GM18858 (cell line): ENCODE measurements at regions not wholly inside any gene's neighbourhood (a gene's known extent, or its start where the extent isn't known, plus 50 kb on each side); places are given as distances from the start of the nearest gene placed in this dataset.

ENCODE experiments used
- ATAC-seq: cut with Tn5 transposase; IDR thresholded peaks from one replicate; pipeline ENCODE4 v1.9.1; 2021; ENCODE audit not compliant: unreplicated experiment

DNA sequence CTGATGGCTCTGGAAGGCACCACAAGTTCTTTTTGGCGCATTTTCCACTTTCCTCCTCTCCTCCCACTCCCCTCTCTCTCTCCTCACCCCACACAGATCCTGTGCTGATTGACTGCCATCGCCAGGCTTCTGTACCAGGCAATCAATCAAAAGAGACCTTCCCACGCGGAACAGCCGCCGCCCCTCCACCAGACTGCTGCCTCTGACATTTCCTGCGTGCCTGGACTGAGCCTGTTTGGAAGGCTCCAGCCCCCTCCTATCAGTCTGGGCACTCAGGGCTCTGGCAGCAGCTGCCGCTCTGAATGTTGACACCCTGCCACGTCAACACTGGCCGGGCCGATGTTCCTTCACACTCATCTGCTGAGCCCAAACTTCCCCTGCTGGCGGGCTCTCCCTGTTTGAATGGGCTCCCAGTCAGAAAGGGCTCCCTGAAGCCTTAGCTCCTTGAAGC lies 467.7 kb downstream of the EPHA4 start:
- ATAC-seq, result no peak

DNA sequence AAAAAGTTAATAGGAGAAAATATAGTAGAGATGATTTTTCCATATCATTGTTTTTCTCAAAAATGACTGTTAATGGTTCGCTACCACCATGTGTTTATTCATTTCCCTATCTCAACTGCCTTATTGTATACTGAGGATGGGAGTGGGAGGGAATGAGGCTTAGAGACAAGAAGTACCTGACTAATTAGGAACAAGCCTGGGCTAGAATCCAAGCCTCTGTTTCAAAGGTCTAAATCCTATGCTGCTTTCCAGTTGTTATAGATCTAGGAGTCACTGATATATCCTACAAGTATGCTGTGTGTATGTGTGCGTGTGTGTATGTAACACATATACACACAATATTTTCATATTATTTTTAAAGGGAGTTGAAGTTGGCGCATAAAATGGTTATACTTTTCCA lies 465.9 kb downstream of the EPHA4 start:
- no peak for ATAC-seq

DNA sequence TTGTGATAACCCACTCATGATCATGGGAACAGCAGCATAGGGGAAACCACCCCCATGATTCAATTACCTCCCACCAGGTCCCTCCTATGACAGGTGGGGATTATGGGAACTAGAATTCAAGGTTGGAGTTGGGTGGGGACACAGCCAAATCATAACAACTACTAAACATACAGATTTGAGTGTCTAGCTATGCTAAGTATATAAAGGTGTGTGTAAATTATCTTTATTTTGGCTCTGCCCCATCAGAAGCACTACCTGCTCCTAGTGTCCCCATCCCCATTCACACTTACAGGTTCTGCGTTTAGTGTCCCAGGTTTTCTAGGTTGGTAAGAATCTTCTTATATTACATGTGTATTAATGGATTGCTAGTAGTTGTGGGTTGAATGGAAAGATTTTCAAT lies 464.7 kb downstream of the EPHA4 start:
- no peak for ATAC-seq

DNA sequence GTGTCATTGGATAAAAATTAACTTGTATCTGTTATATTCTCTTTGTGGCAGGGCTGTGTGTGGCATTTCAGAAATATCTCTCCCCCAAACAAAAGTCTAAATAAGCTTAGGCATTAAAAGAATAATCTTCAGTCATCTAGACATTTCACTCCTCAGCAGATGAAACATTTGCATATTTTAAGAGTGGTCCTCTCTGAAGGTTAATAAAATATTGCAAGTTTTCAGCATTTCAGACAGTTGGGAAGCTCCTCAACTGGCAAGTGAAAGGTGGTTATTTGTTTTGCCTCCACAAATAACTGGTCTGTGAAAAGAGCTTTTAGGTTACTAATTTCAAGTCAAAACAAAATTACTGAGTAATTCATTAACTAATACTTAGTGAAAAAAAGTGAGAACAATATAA lies 462.6 kb downstream of the EPHA4 start:
- ATAC-seq, result no peak

DNA sequence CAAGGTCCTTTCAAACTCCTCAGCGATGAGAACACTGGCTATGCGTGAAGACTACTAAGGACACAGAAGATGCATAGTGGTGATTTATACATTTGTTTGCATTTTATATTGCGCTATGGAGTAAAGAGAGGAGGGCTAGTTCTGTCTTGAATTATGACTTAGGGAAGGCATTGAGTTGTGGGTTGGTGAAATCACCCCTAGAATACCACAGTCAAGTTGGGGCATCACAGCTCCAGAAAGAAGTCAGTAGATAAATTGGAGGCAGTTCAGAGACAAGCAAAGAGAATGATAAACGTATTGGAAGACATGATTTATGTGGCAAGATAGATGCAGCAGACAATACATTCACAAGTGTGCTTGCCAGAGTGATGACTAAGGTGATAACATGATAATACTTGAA lies 460.4 kb downstream of the EPHA4 start:
- ATAC-seq, result no peak

DNA sequence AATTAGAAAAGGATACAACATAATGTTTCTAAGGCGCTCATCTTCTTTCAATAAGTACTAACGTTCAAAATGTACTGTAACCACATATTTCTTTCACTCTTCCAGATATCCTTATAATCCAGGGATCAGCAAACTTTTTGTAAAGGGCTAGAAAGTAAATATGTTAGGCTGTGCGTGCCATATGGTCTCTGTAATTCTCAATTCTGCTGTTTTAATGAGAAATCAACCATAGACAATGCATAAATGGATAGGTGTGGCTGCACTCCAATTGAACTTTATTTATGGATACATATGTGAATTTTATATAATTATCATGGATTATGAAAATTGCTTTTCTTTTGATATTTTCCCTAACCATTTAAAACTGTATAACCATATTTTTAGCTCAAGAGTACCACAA lies 459.4 kb downstream of the EPHA4 start:
- ATAC-seq, result no peak

DNA sequence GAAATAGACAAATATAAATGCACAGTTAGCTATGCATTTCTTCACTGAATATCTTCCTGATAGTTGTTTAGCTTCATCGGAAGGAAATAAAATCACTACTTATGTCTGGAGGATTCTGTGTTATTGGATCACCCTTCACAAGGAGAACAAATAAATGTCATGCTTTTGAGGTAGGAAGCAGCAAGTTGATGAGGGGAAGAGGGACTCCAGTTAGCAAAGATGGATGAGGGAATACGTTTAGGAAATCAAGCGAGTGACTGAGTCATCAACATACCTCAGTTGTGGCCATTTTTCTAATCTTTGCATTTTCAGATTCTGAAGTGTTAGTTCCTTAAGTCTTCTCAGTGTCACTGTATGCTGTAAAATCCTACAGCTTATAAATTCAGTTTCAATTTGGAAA lies 456.2 kb downstream of the EPHA4 start:
- ATAC-seq, result no peak

DNA sequence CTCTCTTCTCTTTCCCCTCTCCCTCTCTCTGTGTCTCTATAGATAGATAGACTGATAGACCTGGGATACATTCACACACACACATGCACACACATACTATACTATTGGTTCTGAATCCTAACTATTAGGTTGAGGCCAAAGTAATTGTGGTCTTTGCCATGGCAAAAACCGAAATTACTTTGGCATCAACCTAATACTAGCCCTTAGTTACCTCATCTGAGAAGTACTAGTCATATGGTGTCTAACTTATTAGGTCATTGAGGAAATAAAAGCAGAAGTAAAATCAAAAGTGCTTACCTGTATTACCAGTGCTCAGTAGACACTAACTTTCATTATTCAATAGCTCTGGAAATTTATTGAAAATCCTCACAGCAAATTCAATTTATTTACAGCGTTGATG lies 451.5 kb downstream of the EPHA4 start:
- no peak for ATAC-seq

DNA sequence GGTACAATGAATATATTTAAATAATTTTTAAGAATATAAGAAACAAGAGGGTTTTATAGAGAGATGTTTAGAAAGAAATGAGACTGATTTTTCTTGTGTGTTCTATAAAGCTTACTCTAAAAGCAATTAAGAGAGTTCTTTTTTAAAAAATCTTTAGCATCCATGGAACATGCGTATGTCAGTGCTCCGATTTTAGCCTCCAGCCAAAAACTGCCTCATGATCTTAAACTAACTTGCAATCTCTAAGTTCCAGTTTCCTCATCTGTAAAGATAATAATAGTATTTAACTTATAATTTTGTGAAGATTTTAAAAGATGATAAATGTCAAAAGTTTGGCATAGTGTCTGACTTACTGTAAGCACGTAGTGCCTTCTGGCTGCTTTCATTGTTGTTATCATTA lies 448.7 kb downstream of the EPHA4 start:
- ATAC-seq, result no peak

DNA sequence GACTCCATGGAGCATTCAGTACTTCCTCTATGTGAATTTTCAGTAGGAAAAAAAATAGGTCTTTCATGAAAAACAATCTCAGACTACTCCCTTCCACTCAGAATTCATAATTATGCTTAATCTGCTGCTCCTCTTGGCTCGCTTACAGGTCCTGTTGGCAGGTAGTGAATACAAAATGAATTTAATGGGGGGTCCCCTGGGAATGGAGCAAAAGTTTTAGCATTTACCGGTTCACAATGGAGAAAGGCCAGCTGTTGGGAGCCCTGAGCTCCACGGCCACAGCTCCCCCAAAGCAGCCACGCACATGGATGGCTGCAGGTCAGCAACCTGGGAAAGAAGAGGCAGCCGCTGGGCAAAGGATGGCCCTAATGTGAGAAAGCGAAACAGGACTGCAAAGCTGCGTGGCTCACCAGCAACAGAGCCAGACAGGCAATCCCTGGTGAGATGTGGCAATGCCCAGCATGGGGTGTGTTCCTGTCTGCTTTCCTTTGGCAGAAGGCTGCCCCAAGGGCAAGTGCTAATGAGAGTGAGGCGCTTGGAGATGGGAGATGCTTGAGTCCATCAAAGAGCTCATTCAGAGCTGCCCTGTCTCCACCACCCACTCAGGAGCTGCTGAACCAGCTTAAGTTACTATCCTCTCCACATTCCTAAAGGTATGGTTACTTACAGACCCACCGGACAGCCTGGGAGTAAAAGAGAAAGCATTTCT lies 447.4 kb downstream of the EPHA4 start:
- no peak for ATAC-seq

DNA sequence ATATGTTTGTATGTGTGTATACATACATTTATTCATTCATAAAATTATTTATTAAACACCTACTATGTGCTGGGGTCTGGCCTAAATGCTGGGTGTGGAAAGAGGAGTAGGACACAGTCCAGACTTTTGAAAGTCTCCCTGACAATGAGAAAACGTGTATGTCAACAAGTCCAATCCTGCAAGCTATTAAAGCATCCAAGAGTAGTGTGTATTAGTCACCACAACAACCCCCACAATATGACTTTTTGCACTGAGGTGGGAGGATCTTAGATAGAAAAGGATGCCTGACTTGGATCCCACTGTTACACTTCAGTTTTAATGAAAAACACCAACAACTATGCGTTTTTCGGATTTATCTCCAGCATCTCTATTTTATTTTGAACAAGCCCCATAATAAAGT lies 446.4 kb downstream of the EPHA4 start:
- ATAC-seq, result no peak

DNA sequence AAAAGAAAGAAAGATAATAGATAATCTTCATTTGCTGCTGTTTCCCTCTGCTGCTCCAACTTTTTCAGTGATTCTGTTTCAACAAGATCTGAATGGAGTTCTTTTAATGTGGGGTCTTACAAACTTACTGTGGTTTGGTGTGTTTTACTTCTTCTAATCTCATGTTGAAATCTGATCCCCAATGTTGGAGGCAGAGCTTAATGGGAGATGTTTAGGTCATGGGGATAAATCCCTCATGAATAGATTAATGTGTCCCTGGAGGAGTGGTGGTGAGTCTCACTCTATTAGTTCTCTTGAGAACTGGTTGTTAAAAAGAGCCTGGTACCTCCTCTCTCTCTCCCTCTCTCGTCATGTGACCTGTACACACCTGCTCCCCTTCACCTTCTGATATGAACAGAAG lies 442.4 kb downstream of the EPHA4 start:
- no peak for ATAC-seq

DNA sequence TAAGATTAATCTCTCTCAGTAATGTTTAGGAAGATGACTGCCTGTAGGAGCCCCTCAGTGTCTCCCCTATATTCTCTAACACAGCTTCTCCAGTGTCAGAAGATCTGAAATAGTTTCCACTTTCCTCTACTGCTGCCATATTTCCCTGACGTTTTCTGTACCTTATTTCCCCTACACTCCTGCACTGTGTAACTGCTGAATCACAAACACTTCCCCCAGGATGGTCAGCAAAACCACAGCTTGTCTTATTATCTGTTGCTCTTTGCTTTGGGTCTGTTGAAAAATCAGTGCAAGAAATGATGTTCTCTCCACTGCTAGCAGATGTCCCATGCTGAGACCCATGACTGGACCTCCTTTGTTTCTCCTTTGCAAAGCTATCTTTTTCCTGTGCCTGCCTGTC lies 441.7 kb downstream of the EPHA4 start:
- ATAC-seq, result no peak

DNA sequence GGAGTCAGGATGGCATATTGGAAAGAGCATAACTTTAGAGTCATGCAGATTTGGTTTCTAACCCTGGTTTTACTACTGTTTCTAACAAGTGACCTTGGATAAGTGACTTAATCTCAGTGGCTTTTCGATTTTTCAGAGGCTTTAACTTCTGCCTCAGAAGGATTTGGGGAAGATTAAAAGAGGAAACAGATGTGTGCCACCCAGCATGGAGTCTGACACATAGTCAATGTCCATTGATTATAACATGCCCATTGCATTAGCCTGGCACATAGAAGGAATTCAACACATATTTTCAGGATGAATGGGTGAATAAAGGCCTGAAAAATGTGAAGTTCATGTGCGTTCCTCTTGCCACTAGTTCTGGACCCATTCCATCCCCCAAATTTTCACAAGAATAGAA lies 438.2 kb downstream of the EPHA4 start:
- no peak for ATAC-seq

DNA sequence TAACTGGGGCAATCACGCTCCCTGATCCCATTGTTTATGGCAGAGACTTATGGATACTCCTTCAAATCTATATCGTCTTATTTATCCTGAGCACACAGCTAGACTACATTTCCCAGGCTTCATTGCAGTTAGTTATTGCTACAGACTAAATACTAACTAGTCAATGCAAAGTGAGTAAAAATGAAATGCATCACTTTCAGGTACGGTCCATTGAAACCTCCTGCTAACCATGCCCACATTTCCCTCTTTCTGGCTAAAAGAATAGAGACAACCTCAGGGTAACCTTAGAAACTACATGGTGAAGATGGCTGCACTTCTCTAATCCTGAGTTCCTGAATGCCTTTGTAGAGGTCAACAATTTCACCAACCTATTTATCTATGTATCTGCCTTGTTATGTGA lies 437.4 kb downstream of the EPHA4 start:
- ATAC-seq, result no peak

DNA sequence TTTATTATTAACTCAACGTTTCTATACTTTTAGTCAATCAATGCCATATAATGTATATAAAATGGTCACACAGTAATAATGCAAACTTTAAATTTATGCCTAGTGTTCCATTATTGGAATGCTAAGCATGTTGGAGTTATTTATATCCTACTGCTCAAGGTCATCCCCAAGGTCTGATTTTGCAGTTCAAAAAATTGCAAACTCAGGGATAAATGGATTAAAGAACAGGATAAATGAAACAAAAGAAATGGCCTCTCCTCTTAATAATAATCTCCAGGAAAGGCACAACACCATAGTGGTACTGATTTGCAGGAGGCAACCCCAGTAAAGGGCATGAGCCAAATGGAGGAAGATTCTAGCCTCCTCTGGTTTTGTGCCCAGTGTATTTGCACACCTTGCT lies 436.4 kb downstream of the EPHA4 start:
- ATAC-seq, result no peak

DNA sequence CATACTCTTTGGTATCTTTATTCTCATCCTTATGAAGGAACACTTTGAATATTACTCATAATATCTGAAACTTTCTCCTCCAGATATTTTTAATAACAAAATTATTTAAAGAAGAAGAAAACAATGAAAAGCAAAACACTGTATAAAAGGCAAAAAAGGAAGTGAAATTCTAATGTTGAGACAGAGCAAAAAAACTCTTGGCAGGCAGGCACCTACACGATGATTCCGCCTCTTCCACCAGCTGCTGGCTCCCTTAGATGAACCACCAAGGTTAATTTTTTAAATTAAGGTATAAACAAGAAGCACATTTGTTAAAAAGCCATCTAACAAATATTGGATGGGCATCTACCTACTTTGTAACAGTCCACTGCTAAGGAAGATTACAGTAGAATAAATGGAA lies 434.7 kb downstream of the EPHA4 start:
- ATAC-seq, result no peak

DNA sequence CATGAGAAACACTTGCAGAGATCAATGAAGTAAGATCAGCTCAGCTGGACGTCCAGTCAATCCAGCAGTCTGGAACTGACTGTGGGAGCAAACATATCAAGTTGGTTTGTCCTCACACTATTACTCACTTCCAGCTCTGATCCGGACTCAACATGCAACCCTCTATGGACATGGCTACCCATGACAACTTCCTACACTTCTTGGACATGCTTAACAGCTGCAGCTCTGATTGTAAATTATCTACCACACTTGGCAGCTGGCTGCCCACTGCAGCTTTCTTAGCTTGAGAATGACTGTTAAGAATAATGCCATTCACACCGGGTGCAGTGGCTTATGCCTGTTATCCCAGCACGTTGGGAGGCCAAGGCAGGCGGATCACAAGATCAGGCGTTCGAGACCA lies 429.8 kb downstream of the EPHA4 start:
- ATAC-seq, result no peak

DNA sequence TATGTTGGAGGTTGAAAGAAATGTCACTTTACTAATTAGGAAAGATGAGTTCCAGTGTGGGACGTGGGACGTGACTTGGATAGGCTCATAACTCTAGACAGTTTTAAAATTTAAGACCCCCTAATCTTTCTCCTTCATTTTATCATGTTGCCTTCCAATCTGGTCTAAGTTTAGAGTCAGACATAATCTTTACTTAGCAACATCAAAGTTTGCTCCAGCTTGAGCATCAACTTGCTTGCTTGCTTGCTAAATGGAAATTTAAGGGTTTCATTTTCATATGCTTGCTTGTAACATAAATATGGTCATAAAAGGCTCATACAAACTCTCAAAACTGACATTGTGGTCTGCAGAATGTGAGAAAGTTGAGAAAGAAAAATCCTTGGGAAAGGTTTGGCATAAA lies 428.9 kb downstream of the EPHA4 start:
- ATAC-seq, result no peak

DNA sequence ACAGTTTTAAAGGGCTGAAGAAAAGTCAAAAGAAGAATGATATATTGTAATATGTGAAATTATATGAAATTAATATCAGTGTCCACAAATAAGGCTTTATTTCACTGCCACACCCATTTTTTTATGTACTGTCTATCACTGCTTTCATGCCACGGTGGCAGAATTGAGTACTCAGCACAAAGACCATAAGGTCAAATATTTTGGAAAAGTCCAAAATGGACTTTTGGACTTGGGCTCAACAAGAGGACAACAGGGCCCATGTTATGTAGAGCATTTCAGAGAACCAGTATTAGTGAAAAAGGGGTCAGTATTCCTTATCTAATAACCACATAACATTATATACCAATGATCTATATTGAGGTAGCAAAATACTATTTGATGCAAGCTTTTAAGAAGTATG lies 427.2 kb downstream of the EPHA4 start:
- ATAC-seq, result no peak

DNA sequence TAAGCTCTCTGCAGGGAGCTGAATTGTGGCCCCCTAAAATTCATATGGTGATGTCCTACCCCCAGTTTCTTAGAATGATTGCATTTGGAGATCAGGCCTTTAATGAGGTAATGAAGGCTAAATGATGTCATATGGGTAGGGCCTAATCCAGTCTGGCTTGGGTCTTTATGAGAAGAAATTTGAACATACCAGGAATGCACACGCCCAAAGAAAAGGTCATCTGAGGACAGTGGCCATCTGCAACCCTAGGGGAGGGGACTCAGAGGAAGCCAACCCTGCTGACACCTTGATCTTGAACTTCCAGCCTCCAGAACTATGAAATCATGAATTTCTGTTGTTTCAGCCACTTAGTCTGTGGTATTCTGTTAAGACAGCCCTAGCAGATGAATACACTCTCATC lies 426.7 kb downstream of the EPHA4 start:
- no peak for ATAC-seq

DNA sequence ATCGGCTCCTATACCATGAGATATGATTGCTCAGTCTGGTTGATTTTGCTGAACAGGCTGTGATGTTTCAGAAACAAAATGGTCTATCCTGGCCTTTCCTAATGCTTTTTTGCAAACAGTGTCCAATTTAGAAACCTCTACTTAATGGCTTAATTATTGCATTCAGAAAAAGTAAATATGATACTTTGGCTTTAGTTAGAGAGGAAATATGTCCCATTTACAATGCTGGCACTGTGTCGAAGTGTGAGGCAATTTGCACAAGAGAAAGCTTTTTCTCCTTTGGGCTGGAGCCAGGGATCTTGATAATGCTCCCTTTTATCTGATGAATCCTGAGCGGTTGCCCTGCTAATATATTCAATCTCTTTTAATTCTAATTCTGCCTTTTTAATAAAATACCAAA lies 418.9 kb downstream of the EPHA4 start:
- ATAC-seq, result no peak

DNA sequence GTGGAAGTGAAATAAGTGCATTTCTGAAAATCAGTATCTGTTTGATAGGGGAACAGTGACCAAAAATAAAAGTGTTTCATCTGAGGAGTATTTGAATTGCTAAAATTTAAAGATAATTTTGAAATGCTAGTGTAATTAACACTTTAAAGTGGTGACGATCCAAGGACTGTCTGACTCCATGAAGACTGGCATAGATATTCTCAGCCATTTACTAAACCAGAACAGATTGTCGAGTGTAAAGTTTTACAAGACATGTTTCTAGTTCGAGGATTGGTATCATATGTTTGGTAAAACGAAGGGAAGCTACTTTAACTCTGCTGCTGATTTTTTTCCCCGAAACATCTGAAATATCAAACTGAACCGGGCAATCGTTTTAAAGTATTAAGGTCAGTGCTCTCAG lies 417.9 kb downstream of the EPHA4 start:
- no peak for ATAC-seq
